ENCODE measurements at regions not wholly inside any gene's neighbourhood (a gene's known extent, or its start where the extent isn't known, plus 50 kb on each side); places are given as distances from the start of the nearest gene placed in this dataset.
A peak's percentile ranks its signal among the peaks of the same experiment; 100 is the strongest.

- DNase-seq (ENCODE audit: low read depth, low spot score) = no peak
Measured at GRCh38 chr1:193433599-193433998, 247.2 kb upstream of the B3GALT2 start.

GRCh38 chr1:193432979-193433587 lies 246.7 kb upstream of the B3GALT2 start:
- DNase-seq (ENCODE audit: low read depth, low spot score) = no peak

GRCh38 chr1:193431265-193431977 lies 245.0 kb upstream of the B3GALT2 start:
- peak; percentile 19 for DNase-seq (ENCODE audit: low read depth, low spot score)

DNA sequence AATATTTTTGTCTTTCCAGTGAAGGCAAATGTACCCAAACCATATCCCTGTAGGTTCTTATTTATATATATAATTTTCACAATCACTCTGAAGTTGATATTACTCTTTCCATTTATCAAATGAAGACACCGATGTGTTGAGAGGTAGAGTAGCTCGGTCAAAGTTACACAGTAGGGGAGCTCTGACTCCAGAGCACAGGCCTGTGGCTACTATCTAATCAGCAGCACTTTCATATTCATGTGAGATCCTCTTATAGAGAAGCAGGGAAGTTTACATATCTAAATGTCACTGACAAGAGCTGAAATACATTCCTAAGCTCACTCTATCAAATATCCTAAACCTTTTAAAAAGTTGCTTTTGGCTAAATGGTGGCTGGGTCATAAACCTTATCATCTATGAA lies 241.1 kb upstream of the B3GALT2 start:
- DNase-seq (ENCODE audit: low read depth, low spot score) = no peak

- DNase-seq (ENCODE audit: low read depth, low spot score) = no peak
Measured at GRCh38 chr1:193426061-193426460, 239.6 kb upstream of the B3GALT2 start.

GRCh38 chr1:193421487-193421886 lies 235.1 kb upstream of the B3GALT2 start:
- DNase-seq (ENCODE audit: low read depth, low spot score) = no peak

DNA sequence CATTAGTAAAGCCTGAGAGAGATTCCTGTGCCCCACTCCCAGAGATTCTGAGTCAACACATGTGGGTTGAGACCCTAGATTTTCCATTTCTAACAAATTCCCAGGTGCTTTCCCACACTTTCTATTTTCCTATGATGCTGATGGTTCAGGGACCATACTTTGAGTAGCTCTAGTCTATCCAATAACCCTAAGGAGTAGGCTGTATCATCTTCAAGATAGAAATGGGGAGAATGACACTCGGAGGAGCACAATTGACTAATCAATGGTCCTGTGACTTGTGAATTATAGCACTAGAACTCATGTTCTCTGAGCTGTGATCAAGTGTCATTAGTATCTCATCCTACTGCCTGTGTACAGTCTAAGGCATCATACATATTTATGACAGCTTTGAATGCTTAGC lies 232.9 kb upstream of the B3GALT2 start:
- no peak for DNase-seq (ENCODE audit: low read depth, low spot score)

- DNase-seq (ENCODE audit: low read depth, low spot score) = no peak
Measured at GRCh38 chr1:193418745-193419058, 232.3 kb upstream of the B3GALT2 start.

DNA sequence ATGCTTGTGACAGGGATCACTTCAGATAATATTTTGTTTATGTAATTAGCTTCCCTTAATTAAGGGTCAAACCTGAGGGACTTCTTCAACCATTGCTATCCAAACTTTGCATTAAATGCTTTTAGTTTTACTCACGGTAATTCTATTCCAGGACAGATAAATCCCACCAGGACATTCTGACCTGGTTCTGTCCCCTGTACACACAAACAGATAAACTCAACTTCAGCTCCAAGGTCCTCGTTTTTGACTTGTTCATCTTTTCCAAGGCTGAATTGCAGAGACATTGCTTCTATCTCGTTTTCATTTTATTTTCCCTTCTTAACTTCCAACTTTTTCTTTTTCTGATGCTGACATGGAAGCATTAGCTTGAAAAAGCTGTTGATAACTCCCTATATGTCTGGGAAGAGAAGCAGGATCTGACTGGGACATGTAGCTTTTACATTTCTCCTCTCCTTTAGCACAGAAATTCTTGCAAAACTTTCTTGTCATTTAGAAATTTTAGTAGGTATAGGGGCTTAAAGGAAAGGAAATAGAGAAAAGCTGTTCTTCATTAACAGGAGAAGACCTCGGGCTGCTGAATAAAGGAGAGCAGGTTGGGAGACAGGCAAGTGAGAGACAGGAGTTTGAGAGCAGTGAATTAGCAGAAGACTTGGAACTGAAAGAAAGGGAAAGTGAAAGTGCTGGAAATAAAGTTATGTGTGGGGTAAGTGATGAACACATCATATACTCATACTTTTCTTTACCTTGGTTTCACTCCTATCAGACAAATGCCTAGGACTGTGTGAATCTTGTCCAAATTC lies 231.7 kb upstream of the B3GALT2 start:
- no peak for DNase-seq (ENCODE audit: low read depth, low spot score)

GRCh38 chr1:193417403-193417802 lies 231.0 kb upstream of the B3GALT2 start:
- DNase-seq (ENCODE audit: low read depth, low spot score) = no peak

- no peak for DNase-seq (ENCODE audit: low read depth, low spot score)
Measured at GRCh38 chr1:193416226-193417024, 230.0 kb upstream of the B3GALT2 start.

- no peak for DNase-seq (ENCODE audit: low read depth, low spot score)
Measured at GRCh38 chr1:193415256-193415655, 228.8 kb upstream of the B3GALT2 start.

- no peak for DNase-seq (ENCODE audit: low read depth, low spot score)
Measured at GRCh38 chr1:193413376-193413775, 227.0 kb upstream of the B3GALT2 start.

GRCh38 chr1:193412748-193413147 lies 226.3 kb upstream of the B3GALT2 start:
- DNase-seq (ENCODE audit: low read depth, low spot score) = no peak

DNA sequence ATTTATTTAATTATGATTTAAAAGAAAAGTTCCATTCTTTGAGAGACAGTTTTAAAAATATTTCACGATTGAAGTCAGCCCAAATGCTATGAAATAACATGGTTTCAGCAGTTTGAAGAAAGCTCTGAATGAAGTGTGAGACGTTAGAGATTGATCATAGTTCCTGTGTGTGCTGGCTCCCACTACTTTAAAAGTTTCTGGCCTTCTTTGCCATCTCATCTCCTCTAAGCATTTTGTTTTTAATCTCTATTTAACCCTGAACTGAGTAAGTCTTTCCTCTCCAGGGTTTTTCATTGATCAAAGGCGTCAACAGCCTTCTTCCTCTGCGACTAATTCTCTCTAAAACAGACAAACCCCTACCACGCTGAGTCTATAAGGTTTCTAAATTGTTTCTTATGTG lies 225.3 kb upstream of the B3GALT2 start:
- no peak for DNase-seq (ENCODE audit: low read depth, low spot score)

DNA sequence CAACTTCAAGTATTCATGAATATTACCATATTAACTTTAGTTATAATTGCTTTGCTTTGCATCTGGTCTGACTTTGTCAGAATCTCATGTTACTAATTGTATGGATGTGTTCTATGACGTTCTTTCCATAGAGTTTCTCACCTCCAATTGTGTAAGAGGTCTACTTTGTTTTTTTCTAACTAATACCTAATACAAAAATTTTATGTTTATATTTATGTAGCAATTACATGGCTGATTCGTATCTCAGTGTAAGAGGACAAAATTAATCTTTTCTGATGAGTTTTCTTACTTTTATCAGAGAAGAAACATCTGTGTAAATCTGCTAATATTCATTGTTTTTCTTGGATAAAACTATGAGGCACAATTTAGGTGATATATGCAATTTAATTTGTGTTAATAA lies 224.8 kb upstream of the B3GALT2 start:
- DNase-seq (ENCODE audit: low read depth, low spot score) = no peak

- DNase-seq (ENCODE audit: low read depth, low spot score) = peak; percentile 41
Measured at GRCh38 chr1:193408782-193409293, 222.4 kb upstream of the B3GALT2 start.

- peak; percentile 15 for DNase-seq (ENCODE audit: low read depth, low spot score)
Measured at GRCh38 chr1:193406901-193407300, 220.5 kb upstream of the B3GALT2 start.

DNA sequence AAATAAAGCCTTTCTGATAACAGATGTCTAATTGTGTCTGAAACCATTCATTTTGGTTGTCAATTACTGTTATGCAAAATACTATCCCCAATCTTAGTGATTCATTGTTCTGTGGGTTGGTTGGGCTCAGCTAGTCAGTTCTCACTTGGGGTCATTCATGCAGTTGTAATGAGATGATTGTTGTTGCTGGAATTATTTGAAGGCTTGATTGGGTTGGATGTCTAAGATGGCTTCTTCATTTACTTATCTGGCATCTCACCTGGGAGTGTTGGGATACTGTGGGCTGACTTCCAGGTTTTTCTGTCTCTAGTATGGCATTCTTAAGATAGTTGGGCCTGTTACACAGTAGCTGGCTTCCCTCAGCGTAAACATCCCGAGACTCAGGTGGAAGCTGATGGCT lies 217.8 kb upstream of the B3GALT2 start:
- DNase-seq (ENCODE audit: low read depth, low spot score) = no peak

- DNase-seq (ENCODE audit: low read depth, low spot score) = no peak
Measured at GRCh38 chr1:193402977-193403376, 216.6 kb upstream of the B3GALT2 start.

GRCh38 chr1:193402037-193402436 lies 215.6 kb upstream of the B3GALT2 start:
- no peak for DNase-seq (ENCODE audit: low read depth, low spot score)

- no peak for DNase-seq (ENCODE audit: low read depth, low spot score)
Measured at GRCh38 chr1:193394336-193394735, 207.9 kb upstream of the B3GALT2 start.

Measured in pulmonary artery endothelial cell (primary cell).